MCF 10A (cell line): ENCODE measurements at regions not wholly inside any gene's neighbourhood (a gene's known extent, or its start where the extent isn't known, plus 50 kb on each side); places are given as distances from the start of the nearest gene placed in this dataset.

ENCODE experiments used
- BruUV-seq: library from RNA; stranded (reverse); fragments of 400-500 nt; replicated peaks from 2 replicates; lab custom pipeline; 2021; lab: Mats Ljungman, UMichigan
- CTCF ChIA-PET: fragments of 300-600 bp; sonication (Branson Sonifier 250); formaldehyde crosslinking; extraction: SDS; loops from one replicate; lab custom pipeline; 2021; ENCODE audit warnings: antibody characterized with exemption, inconsistent platforms; lab: Yijun Ruan, JAX
- POLR2A ChIA-PET: fragments of 300-600, 350-650 bp; sonication (Branson Sonifier 250); formaldehyde crosslinking; extraction: SDS; loops from one replicate; lab custom pipeline; 2020; ENCODE audit warnings: antibody characterized with exemption, inconsistent platforms; lab: Yijun Ruan, JAX
- DNase-seq: peaks from one replicate; pipeline ENCODE4 v3.0.0-alpha.2; 2018; ENCODE audit not compliant: unreplicated experiment
- H3K27ac Mint-ChIP-seq: one replicate; pipeline ENCODE4 v1.8.0; 2022; ENCODE audit warnings: mild to moderate bottlenecking, low read depth, mixed read lengths; ENCODE audit not compliant: unreplicated experiment
- H3K27me3 Mint-ChIP-seq: one replicate; pipeline ENCODE4 v1.8.0; 2022; ENCODE audit warnings: mixed read lengths; ENCODE audit not compliant: insufficient read depth, unreplicated experiment
- H3K36me3 Mint-ChIP-seq: one replicate; pipeline ENCODE4 v1.8.0; 2022; ENCODE audit warnings: mild to moderate bottlenecking, moderate library complexity, mixed read lengths; ENCODE audit not compliant: insufficient read depth, unreplicated experiment
- H3K4me1 Mint-ChIP-seq: one replicate; pipeline ENCODE4 v1.8.0; 2022; ENCODE audit warnings: mixed read lengths; ENCODE audit not compliant: insufficient read depth, unreplicated experiment
- H3K4me3 Mint-ChIP-seq: one replicate; pipeline ENCODE4 v1.8.0; 2022; ENCODE audit warnings: mild to moderate bottlenecking, moderate library complexity, mixed read lengths; ENCODE audit not compliant: unreplicated experiment
- H3K9me3 Mint-ChIP-seq: one replicate; pipeline ENCODE4 v1.8.0; 2022; ENCODE audit warnings: mixed read lengths; ENCODE audit not compliant: unreplicated experiment
- CTCF ChIP-seq: fragments of 200-600 bp; IDR thresholded peaks from one replicate; pipeline ENCODE4 v1.8.0; 2022; ENCODE audit warnings: antibody characterized with exemption, mild to moderate bottlenecking; ENCODE audit not compliant: unreplicated experiment
- intact Hi-C: fragments of 100-400 bp; cut with micrococcal nuclease; formaldehyde crosslinking; loops from 2 replicates; pipeline ENCODE4 v1.14.1; 2022

DNA sequence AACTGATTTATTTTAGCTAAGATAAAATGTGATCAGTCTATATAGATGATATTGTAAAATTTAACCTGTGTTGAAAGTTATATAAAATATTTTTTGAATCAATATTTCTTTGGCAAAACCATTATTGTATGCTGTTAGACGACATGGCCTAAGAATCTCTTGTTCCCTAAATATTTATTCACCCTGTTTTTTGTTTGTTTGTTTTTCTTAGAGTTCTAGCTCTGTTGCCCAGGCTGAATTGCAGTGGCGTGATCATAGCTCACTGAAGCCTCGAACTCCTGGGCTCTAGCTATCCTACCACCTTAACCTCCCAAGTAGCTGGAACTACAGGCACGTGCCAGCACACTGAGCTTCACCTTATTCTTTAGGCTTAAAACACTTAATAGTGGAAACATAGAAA, 410.7 kb downstream of the ARL4A start:
- intact Hi-C loops: loop anchor here (5.0 to 10.0 kb wide), 2 partner anchors 113 to 411 kb away; partner anchors contain the start of gene ARL4A
- Mint-ChIP-seq H3K4me1 (peaks cover 8% of the 10 kb centered on the region), H3K36me3 (no peaks in the 10 kb centered on the region), H3K9me3 (no peaks in the 10 kb centered on the region), H3K27me3 (no peaks in the 10 kb centered on the region), H3K27ac (peak overlapping the region; percentile 79), H3K4me3 (no peak overlapping the region)
- no TSS peak for BruUV-seq
- no peak for TF ChIP-seq CTCF
- CTCF ChIA-PET: interaction anchor here (0.7 kb wide), 1 partner anchor 17 kb away, joined by 3 read pairs; no protein-coding TSS in a partner anchor
- POLR2A ChIA-PET: interaction anchor here (1.1 to 1.2 kb wide), 4 partner anchors 16 to 516 kb away, joined by 3 to 5 read pairs (median 4); partner anchors contain the start of gene ARL4A
- DNase-seq: no peak

GRCh38 chr7:13099154-13099795, 411.8 kb downstream of the ARL4A start:
- CTCF ChIA-PET: no interaction called here
- Mint-ChIP-seq H3K36me3 (no peaks in the 10 kb centered on the region), H3K27ac (peak overlapping the region; percentile 79), H3K9me3 (no peaks in the 10 kb centered on the region), H3K4me1 (peaks cover 8% of the 10 kb centered on the region), H3K27me3 (no peaks in the 10 kb centered on the region), H3K4me3 (no peak overlapping the region)
- BruUV-seq: no TSS peak
- POLR2A ChIA-PET: no interaction called here
- TF ChIP-seq CTCF: no peak
- DNase-seq: peak; percentile 71
- intact Hi-C loops: loop anchor here (5.0 to 10.0 kb wide), 2 partner anchors 114 to 412 kb away; partner anchors contain the start of gene ARL4A

DNA sequence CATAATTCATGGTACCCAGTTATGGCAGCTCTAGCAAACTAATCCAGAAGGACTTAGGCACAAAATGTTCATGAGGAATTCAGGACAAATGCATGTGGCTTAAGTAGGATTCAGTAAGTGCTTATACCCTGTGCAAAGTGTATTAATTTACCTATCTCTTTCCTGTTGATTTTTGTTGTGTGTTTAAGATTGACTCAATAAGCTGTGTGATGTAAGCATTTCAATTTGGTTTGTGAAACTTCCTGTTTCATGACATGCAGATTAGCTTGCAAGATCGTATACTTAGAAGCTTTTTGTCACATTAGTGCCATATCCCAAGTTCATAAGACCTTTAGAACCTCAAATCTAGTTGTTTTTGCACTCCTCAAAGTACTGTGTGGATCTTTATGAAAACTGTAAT, 416.7 kb downstream of the ARL4A start:
- no peaks in the 10 kb centered on the region for H3K36me3 Mint-ChIP-seq
- POLR2A ChIA-PET: interaction anchor here (1.2 to 1.9 kb wide), 2 partner anchors 11 to 73 kb away, joined by 3 to 6 read pairs; no protein-coding TSS in a partner anchor
- CTCF ChIA-PET: interaction anchor here (0.6 to 0.9 kb wide), 2 partner anchors 11 to 80 kb away, joined by 3 to 6 read pairs; no protein-coding TSS in a partner anchor
- DNase-seq: no peak
- BruUV-seq: no TSS peak
- TF ChIP-seq CTCF: no peak
- H3K27ac Mint-ChIP-seq: no peak overlapping the region
- no peak overlapping the region for H3K4me3 Mint-ChIP-seq
- H3K9me3 Mint-ChIP-seq: no peaks in the 10 kb centered on the region
- H3K4me1 Mint-ChIP-seq: peaks cover 10% of the 10 kb centered on the region
- H3K27me3 Mint-ChIP-seq: no peaks in the 10 kb centered on the region
- intact Hi-C loops: no loop called here

DNA sequence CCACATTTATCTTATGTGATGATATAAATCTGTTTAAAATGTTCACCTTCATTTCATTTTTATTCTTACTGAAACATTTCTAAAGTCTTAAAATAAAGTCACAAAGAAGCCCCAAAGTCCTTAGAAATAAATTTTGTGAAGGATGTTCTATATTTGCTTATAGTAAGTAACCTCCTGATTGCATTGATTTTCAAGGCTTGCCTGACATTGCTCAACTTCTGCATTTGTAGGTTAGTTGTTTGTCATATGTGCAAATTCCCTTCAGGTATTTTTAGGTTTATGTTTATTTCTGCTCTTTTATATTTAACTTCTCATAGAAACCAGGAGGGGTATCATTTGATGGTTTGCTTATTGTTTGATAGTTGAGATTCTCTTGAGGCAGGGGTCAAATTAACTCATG, 417.8 kb downstream of the ARL4A start:
- TF ChIP-seq CTCF: no peak
- no peaks in the 10 kb centered on the region for H3K9me3 Mint-ChIP-seq
- no TSS peak for BruUV-seq
- H3K4me3 Mint-ChIP-seq: no peak overlapping the region
- no peak for DNase-seq
- H3K4me1 Mint-ChIP-seq: peaks cover 6% of the 10 kb centered on the region
- H3K36me3 Mint-ChIP-seq: no peaks in the 10 kb centered on the region
- H3K27me3 Mint-ChIP-seq: no peaks in the 10 kb centered on the region
- CTCF ChIA-PET: no interaction called here
- no peak overlapping the region for H3K27ac Mint-ChIP-seq
- POLR2A ChIA-PET: interaction anchor here (1.9 kb wide), 1 partner anchor 10 kb away, joined by 6 read pairs; no protein-coding TSS in a partner anchor
- intact Hi-C loops: no loop called here
